ENCODE measurements at regions not wholly inside any gene's neighbourhood (a gene's known extent, or its start where the extent isn't known, plus 50 kb on each side); places are given as distances from the start of the nearest gene placed in this dataset.

GRCh38 chr6:141829566-141830360, 303.0 kb upstream of the GJE1 start:
- TF ChIP-seq CTCF (IDR thresholded peaks at IDR 0.05; ENCODE audit: low read length) (no peak), EZH2 (IDR thresholded peaks at IDR 0.05; ENCODE audit: borderline replicate concordance, low read length) (no peak)
